PC-3 (cell line): ENCODE measurements at regions not wholly inside any gene's neighbourhood (a gene's known extent, or its start where the extent isn't known, plus 50 kb on each side); places are given as distances from the start of the nearest gene placed in this dataset.

Experiments used
- ATAC-seq: fragments of 200-7000 bp; cut with Tn5 transposase; 2 replicates; pipeline ENCODE4 v1.9.1; 2020; ENCODE audit warnings: mild to moderate bottlenecking, moderate library complexity
- BruUV-seq: library from RNA; stranded (reverse); fragments of 400-500 nt; replicated peaks from 2 replicates; lab custom pipeline; 2021; lab: Mats Ljungman, UMichigan
- CTCF ChIA-PET: fragments of 300-600 bp; sonication (Branson Sonifier 250); formaldehyde crosslinking; loops from one replicate; lab custom pipeline; 2022; ENCODE audit warnings: antibody characterized with exemption; lab: Charles Lee
- POLR2A ChIA-PET: fragments of 300-600 bp; sonication (Branson Sonifier 250); formaldehyde crosslinking; loops from one replicate; lab custom pipeline; 2022; ENCODE audit warnings: antibody characterized with exemption; ENCODE audit not compliant: unreplicated experiment; lab: Charles Lee
- DNase-seq: peaks from one replicate; pipeline ENCODE4 v3.0.0-alpha.2; 2015
- H2AFZ ChIP-seq: fragments of 300-600 bp; sonication (generic); 2 replicates; pipeline ENCODE4 v1.6.0; 2016; ENCODE audit warnings: antibody characterized with exemption, low read length
- H3F3A ChIP-seq: fragments of 300-600 bp; sonication (generic); one replicate; pipeline ENCODE4 v1.6.0; 2017; ENCODE audit warnings: antibody characterized with exemption, low read length, control low read depth, mild to moderate bottlenecking; ENCODE audit not compliant: unreplicated experiment
- H3K27ac ChIP-seq: fragments of 300-600 bp; sonication (generic); 2 replicates; pipeline ENCODE4 v1.5.1; 2016; ENCODE audit warnings: mild to moderate bottlenecking, low read length
- H3K27me3 ChIP-seq: fragments of 300-600 bp; sonication (generic); 2 replicates; pipeline ENCODE4 v1.6.1; 2016; ENCODE audit warnings: low read length, mixed read lengths
- H3K36me3 ChIP-seq: fragments of 300-600 bp; sonication (generic); 2 replicates; pipeline ENCODE4 v1.6.1; 2016; ENCODE audit warnings: low read depth, mixed run types, low read length, mixed read lengths
- H3K4me1 ChIP-seq: fragments of 300-600 bp; sonication (generic); 2 replicates; pipeline ENCODE4 v1.5.1; 2016; ENCODE audit warnings: low read length; ENCODE audit not compliant: insufficient read depth
- H3K4me2 ChIP-seq: fragments of 300-600 bp; sonication (generic); 2 replicates; pipeline ENCODE4 v1.6.0; 2016; ENCODE audit warnings: low read length
- H3K4me3 ChIP-seq: fragments of 300-600 bp; sonication (generic); 2 replicates; pipeline ENCODE4 v1.5.1; 2016; ENCODE audit warnings: mild to moderate bottlenecking, low read length, mixed read lengths
- H3K79me2 ChIP-seq: fragments of 300-600 bp; sonication (generic); 2 replicates; pipeline ENCODE4 v1.6.1; 2017; ENCODE audit warnings: low read length, mixed read lengths
- H3K9ac ChIP-seq: fragments of 300-600 bp; sonication (generic); 2 replicates; pipeline ENCODE4 v1.6.0; 2016; ENCODE audit warnings: mild to moderate bottlenecking, low read length
- H3K9me2 ChIP-seq: fragments of 300-600 bp; sonication (generic); replicated peaks from 2 replicates; pipeline ENCODE4 v1.6.1; 2016; ENCODE audit warnings: mixed run types, low read length, mixed read lengths
- H3K9me3 ChIP-seq: fragments of 300-600 bp; sonication (generic); 2 replicates; pipeline ENCODE4 v1.6.1; 2016; ENCODE audit warnings: low read length, mixed read lengths
- H4K20me1 ChIP-seq: fragments of 300-600 bp; sonication (generic); 2 replicates; pipeline ENCODE4 v1.6.1; 2016; ENCODE audit warnings: low read length, mixed read lengths
- CTCF ChIP-seq: fragments of 300-600 bp; sonication (generic); conservative IDR thresholded peaks from 2 replicates; pipeline ENCODE4 v1.5.1; 2017; ENCODE audit warnings: antibody characterized with exemption, low read depth, mild to moderate bottlenecking, low read length
- EZH2 ChIP-seq: fragments of 300-600 bp; sonication (generic); IDR thresholded peaks from one replicate; pipeline ENCODE4 v1.6.1; 2017; ENCODE audit warnings: antibody characterized with exemption, mild to moderate bottlenecking, low read length; ENCODE audit not compliant: unreplicated experiment
- EZH2phosphoT487 ChIP-seq: fragments of 300-600 bp; sonication (generic); IDR thresholded peaks from 2 replicates; pipeline ENCODE4 v1.6.1; 2018; ENCODE audit warnings: mild to moderate bottlenecking, antibody characterized with exemption, low read length, borderline replicate concordance
- intact Hi-C: fragments of 100-400 bp; cut with micrococcal nuclease; formaldehyde crosslinking; loops from 2 replicates; pipeline ENCODE4 v1.9.0; 2023

GRCh38 chr2:217520356-217521010 lies 482.3 kb downstream of the TNS1 start:
- H2AFZ ChIP-seq, result no peak overlapping the region
- H4K20me1 ChIP-seq, result no peaks in the 10 kb centered on the region
- intact Hi-C loops, result no loop called here
- H3K4me3 ChIP-seq, result no peak overlapping the region
- H3K4me1 ChIP-seq, result no peaks in the 10 kb centered on the region
- no peaks in the 10 kb centered on the region for H3F3A ChIP-seq
- TF ChIP-seq CTCF (no peak), EZH2phosphoT487 (no peak), EZH2 (no peak)
- DNase-seq (peak; percentile 20), ATAC-seq (no peak)
- H3K36me3 ChIP-seq, result no peaks in the 10 kb centered on the region
- no TSS peak for BruUV-seq
- peaks cover 7% of the 10 kb centered on the region for H3K27me3 ChIP-seq
- H3K79me2 ChIP-seq, result no peaks in the 10 kb centered on the region
- no peak overlapping the region for H3K9ac ChIP-seq
- H3K4me2 ChIP-seq, result no peak overlapping the region
- CTCF ChIA-PET, result no interaction called here
- no peaks in the 10 kb centered on the region for H3K9me3 ChIP-seq
- POLR2A ChIA-PET, result no interaction called here
- no peaks in the 10 kb centered on the region for H3K9me2 ChIP-seq
- H3K27ac ChIP-seq, result no peak overlapping the region

GRCh38 chr2:217517402-217517801 lies 485.4 kb downstream of the TNS1 start:
- H3K27me3 ChIP-seq, result no peaks in the 10 kb centered on the region
- H3K27ac ChIP-seq, result no peak overlapping the region
- TF ChIP-seq EZH2, result no peak
- TF ChIP-seq EZH2phosphoT487, result no peak
- TF ChIP-seq CTCF, result no peak
- DNase-seq, result no peak
- H4K20me1 ChIP-seq, result no peaks in the 10 kb centered on the region
- BruUV-seq, result no TSS peak
- H3K9ac ChIP-seq, result no peak overlapping the region
- ChIA-PET CTCF (no interaction called here), POLR2A (no interaction called here)
- intact Hi-C loops, result no loop called here
- H3K9me2 ChIP-seq, result no peaks in the 10 kb centered on the region
- no peak overlapping the region for H3K4me3 ChIP-seq
- H3K4me2 ChIP-seq, result no peak overlapping the region
- no peaks in the 10 kb centered on the region for H3K4me1 ChIP-seq
- no peaks in the 10 kb centered on the region for H3K79me2 ChIP-seq
- H2AFZ ChIP-seq, result no peak overlapping the region
- no peak for ATAC-seq
- H3K36me3 ChIP-seq, result no peaks in the 10 kb centered on the region
- H3F3A ChIP-seq, result no peaks in the 10 kb centered on the region
- no peaks in the 10 kb centered on the region for H3K9me3 ChIP-seq

GRCh38 chr2:217515615-217516309 lies 487.0 kb downstream of the TNS1 start:
- Histone ChIP-seq H3K27me3 (no peaks in the 10 kb centered on the region), H3K4me3 (no peak overlapping the region), H3K4me1 (peaks cover 6% of the 10 kb centered on the region), H4K20me1 (no peaks in the 10 kb centered on the region), H3K9ac (no peak overlapping the region), H2AFZ (no peak overlapping the region), H3K79me2 (no peaks in the 10 kb centered on the region), H3F3A (no peaks in the 10 kb centered on the region), H3K4me2 (no peak overlapping the region), H3K9me2 (no peaks in the 10 kb centered on the region), H3K36me3 (no peaks in the 10 kb centered on the region), H3K27ac (no peak overlapping the region), H3K9me3 (no peaks in the 10 kb centered on the region)
- ATAC-seq (no peak), DNase-seq (no peak)
- ChIA-PET POLR2A (no interaction called here), CTCF (no interaction called here)
- intact Hi-C loops, result no loop called here
- BruUV-seq, result no TSS peak
- TF ChIP-seq CTCF (no peak), EZH2 (no peak), EZH2phosphoT487 (no peak)
